CD8-positive, alpha-beta memory T cell (primary cell): ENCODE measurements at regions not wholly inside any gene's neighbourhood (a gene's known extent, or its start where the extent isn't known, plus 50 kb on each side); places are given as distances from the start of the nearest gene placed in this dataset.
"Not testable (repeated sequence)": the region's sequence is repeated elsewhere in the genome, so short reads cannot be mapped to it uniquely, and the experiment has no call there.

Experiments used
- CTCF ChIA-PET: fragments of 350-600 bp; sonication (Branson Sonifier 250); formaldehyde crosslinking; loops from one replicate; lab custom pipeline; 2021; ENCODE audit warnings: antibody characterized with exemption; lab: Charles Lee
- POLR2A ChIA-PET: fragments of 350-600 bp; sonication (Branson Sonifier 250); formaldehyde crosslinking; loops from one replicate; lab custom pipeline; 2021; ENCODE audit warnings: antibody characterized with exemption; lab: Charles Lee
- DNase-seq, 5 donors: peaks; one replicate each; pipeline versions ENCODE4 v3.0.0 to v3.0.0-alpha.2; 2020 to 2022; ENCODE audit warnings: mixed read lengths in 1 of 5
- H3K27ac ChIP-seq: one replicate; pipeline ENCODE4 v1.7.0; 2013; ENCODE audit warnings: low read depth, mild to moderate bottlenecking, low read length, moderate library complexity
- H3K27me3 ChIP-seq: 2 replicates; pipeline ENCODE4 v1.7.0; 2013; ENCODE audit warnings: low read length, mild to moderate bottlenecking; ENCODE audit not compliant: insufficient read depth, poor library complexity, severe bottlenecking
- H3K36me3 ChIP-seq: 2 replicates; pipeline ENCODE4 v1.7.0; 2013; ENCODE audit warnings: mild to moderate bottlenecking, low read length, moderate library complexity; ENCODE audit not compliant: insufficient read depth
- H3K4me1 ChIP-seq: 2 replicates; pipeline ENCODE4 v1.7.0; 2013; ENCODE audit warnings: mild to moderate bottlenecking, low read length, moderate library complexity; ENCODE audit not compliant: insufficient read depth
- H3K4me3 ChIP-seq: 2 replicates; pipeline ENCODE4 v1.7.0; 2013; ENCODE audit warnings: mild to moderate bottlenecking, low read length
- H3K9me3 ChIP-seq: 2 replicates; pipeline ENCODE4 v1.7.0; 2013; ENCODE audit warnings: mild to moderate bottlenecking, low read length
- H3K27ac Mint-ChIP-seq, 8 donors: one replicate each; pipeline ENCODE4 v1.8.0; 2020 to 2021; ENCODE audit warnings: mixed read lengths in 8 of 8, mild to moderate bottlenecking in 6 of 8, inconsistent platforms in 3 of 8, moderate library complexity in 3 of 8
- H3K27me3 Mint-ChIP-seq, 2 donors: one replicate each; pipeline ENCODE4 v1.8.0; 2020 to 2021; ENCODE audit warnings: mixed read lengths in 2 of 2, mild to moderate bottlenecking in 1 of 2, moderate library complexity in 1 of 2
- H3K36me3 Mint-ChIP-seq, 3 donors: one replicate each; pipeline ENCODE4 v1.8.0; 2020 to 2021; ENCODE audit warnings: mixed read lengths in 3 of 3, inconsistent platforms in 1 of 3, mild to moderate bottlenecking in 1 of 3
- H3K4me1 Mint-ChIP-seq, 3 donors: one replicate each; pipeline ENCODE4 v1.8.0; 2020 to 2021; ENCODE audit warnings: mixed read lengths in 3 of 3, inconsistent platforms in 1 of 3, mild to moderate bottlenecking in 1 of 3
- H3K4me3 Mint-ChIP-seq, 7 donors: one replicate each; pipeline ENCODE4 v1.8.0; 2020 to 2021; ENCODE audit warnings: mixed read lengths in 7 of 7, mild to moderate bottlenecking in 6 of 7, moderate library complexity in 4 of 7, inconsistent platforms in 2 of 7
- H3K9me3 Mint-ChIP-seq, 5 donors: one replicate each; pipeline ENCODE4 v1.8.0; 2020 to 2022; ENCODE audit warnings: mixed read lengths in 5 of 5, mild to moderate bottlenecking in 3 of 5, moderate library complexity in 2 of 5, inconsistent platforms in 1 of 5

GRCh38 chr6:51027283-51028065 is 208.8 kb downstream of the TFAP2B start:
- CTCF ChIA-PET: no interaction called here
- no peaks in the 10 kb centered on the region for H3K9me3 ChIP-seq
- Mint-ChIP-seq H3K27ac (no peak overlapping the region), H3K27me3 (no peaks in the 10 kb centered on the region), H3K4me3 (no peak overlapping the region), H3K36me3 (no peaks in the 10 kb centered on the region), H3K4me1 (no peaks in the 10 kb centered on the region), H3K9me3 (peaks cover 0 to 10% (median 7%) of the 10 kb centered on the region in 5 donors)
- H3K4me3 ChIP-seq: no peak overlapping the region
- no peaks in the 10 kb centered on the region for H3K27me3 ChIP-seq
- POLR2A ChIA-PET: no interaction called here
- no peak overlapping the region for H3K27ac ChIP-seq
- no peaks in the 10 kb centered on the region for H3K4me1 ChIP-seq
- no peaks in the 10 kb centered on the region for H3K36me3 ChIP-seq
- DNase-seq: no peak

GRCh38 chr6:51028276-51028675 is 209.6 kb downstream of the TFAP2B start:
- Histone ChIP-seq H3K27me3 (no peaks in the 10 kb centered on the region), H3K4me1 (no peaks in the 10 kb centered on the region), H3K9me3 (no peaks in the 10 kb centered on the region), H3K4me3 (no peak overlapping the region), H3K36me3 (no peaks in the 10 kb centered on the region), H3K27ac (no peak overlapping the region)
- no peaks in the 10 kb centered on the region for H3K4me1 Mint-ChIP-seq
- CTCF ChIA-PET: no interaction called here
- no peak overlapping the region for H3K4me3 Mint-ChIP-seq
- peaks cover 1 to 12% (median 9%) of the 10 kb centered on the region in 5 donors for H3K9me3 Mint-ChIP-seq
- H3K27ac Mint-ChIP-seq: no peak overlapping the region
- POLR2A ChIA-PET: no interaction called here
- H3K36me3 Mint-ChIP-seq: no peaks in the 10 kb centered on the region
- DNase-seq: no peak
- no peaks in the 10 kb centered on the region for H3K27me3 Mint-ChIP-seq

- Histone ChIP-seq H3K27ac (no peak overlapping the region), H3K27me3 (no peaks in the 10 kb centered on the region), H3K9me3 (no peaks in the 10 kb centered on the region), H3K36me3 (no peaks in the 10 kb centered on the region), H3K4me3 (no peak overlapping the region), H3K4me1 (no peaks in the 10 kb centered on the region)
- DNase-seq: no peak
- Mint-ChIP-seq H3K9me3 (peaks cover 4 to 20% (median 9%) of the 10 kb centered on the region in 5 donors), H3K4me1 (no peaks in the 10 kb centered on the region), H3K27ac (no peak overlapping the region), H3K4me3 (no peak overlapping the region), H3K27me3 (no peaks in the 10 kb centered on the region), H3K36me3 (no peaks in the 10 kb centered on the region)
- ChIA-PET CTCF (no interaction called here), POLR2A (no interaction called here)
These were observed 210.9 kb downstream of the TFAP2B start for GRCh38 chr6:51029561-51029960.

GRCh38 chr6:51045548-51045947 is 226.9 kb downstream of the TFAP2B start:
- Mint-ChIP-seq H3K27ac (no peak overlapping the region), H3K36me3 (no peaks in the 10 kb centered on the region), H3K4me3 (no peak overlapping the region), H3K9me3 (peaks cover 0 to 4% (median 2%) of the 10 kb centered on the region in 5 donors), H3K4me1 (no peaks in the 10 kb centered on the region), H3K27me3 (no peaks in the 10 kb centered on the region)
- POLR2A ChIA-PET: no interaction called here
- H3K36me3 ChIP-seq: no peaks in the 10 kb centered on the region
- no peaks in the 10 kb centered on the region for H3K4me1 ChIP-seq
- H3K27me3 ChIP-seq: no peaks in the 10 kb centered on the region
- CTCF ChIA-PET: no interaction called here
- no peak overlapping the region for H3K4me3 ChIP-seq
- H3K27ac ChIP-seq: no peak overlapping the region
- no peaks in the 10 kb centered on the region for H3K9me3 ChIP-seq
- DNase-seq: no peak

- Histone ChIP-seq H3K36me3 (no peaks in the 10 kb centered on the region), H3K4me3 (no peak overlapping the region), H3K9me3 (no peaks in the 10 kb centered on the region), H3K4me1 (no peaks in the 10 kb centered on the region), H3K27ac (peak overlapping the region; percentile 51), H3K27me3 (no peaks in the 10 kb centered on the region)
- Mint-ChIP-seq H3K27ac (no peak overlapping the region), H3K9me3 (peaks cover 0 to 9% (median 5%) of the 10 kb centered on the region in 5 donors), H3K27me3 (no peaks in the 10 kb centered on the region), H3K4me3 (no peak overlapping the region), H3K36me3 (no peaks in the 10 kb centered on the region), H3K4me1 (no peaks in the 10 kb centered on the region)
- DNase-seq: no peak
- ChIA-PET POLR2A (no interaction called here), CTCF (no interaction called here)
These were observed 230.8 kb downstream of the TFAP2B start for GRCh38 chr6:51049288-51049982.

GRCh38 chr6:51049983-51050877 is 231.6 kb downstream of the TFAP2B start:
- H3K36me3 Mint-ChIP-seq: no peaks in the 10 kb centered on the region
- no peaks in the 10 kb centered on the region for H3K9me3 ChIP-seq
- DNase-seq: no peak
- no peaks in the 10 kb centered on the region for H3K27me3 Mint-ChIP-seq
- peak overlapping the region; percentile 51 for H3K27ac ChIP-seq
- no peak overlapping the region for H3K4me3 ChIP-seq
- H3K4me1 ChIP-seq: no peaks in the 10 kb centered on the region
- H3K27me3 ChIP-seq: no peaks in the 10 kb centered on the region
- ChIA-PET CTCF (no interaction called here), POLR2A (no interaction called here)
- no peak overlapping the region for H3K27ac Mint-ChIP-seq
- no peaks in the 10 kb centered on the region for H3K4me1 Mint-ChIP-seq
- H3K9me3 Mint-ChIP-seq: peaks cover 0 to 9% (median 5%) of the 10 kb centered on the region in 5 donors
- no peaks in the 10 kb centered on the region for H3K36me3 ChIP-seq
- H3K4me3 Mint-ChIP-seq: no peak overlapping the region

- CTCF ChIA-PET, H3K36me3 Mint-ChIP-seq, H3K9me3 ChIP-seq, H3K4me1 Mint-ChIP-seq, H3K4me3 Mint-ChIP-seq, H3K4me1 ChIP-seq, POLR2A ChIA-PET, H3K27me3 ChIP-seq, H3K27ac ChIP-seq, DNase-seq, H3K4me3 ChIP-seq, H3K27ac Mint-ChIP-seq, H3K27me3 Mint-ChIP-seq, H3K36me3 ChIP-seq: not testable (repeated sequence)
- H3K9me3 Mint-ChIP-seq: peaks cover 0 to 12% (median 8%) of the 10 kb centered on the region in 5 donors
These were observed 234.0 kb downstream of the TFAP2B start for GRCh38 chr6:51052716-51053115.

GRCh38 chr6:51055316-51055715 is 236.6 kb downstream of the TFAP2B start:
- H3K4me3 Mint-ChIP-seq, H3K27ac ChIP-seq, H3K27me3 Mint-ChIP-seq, H3K4me3 ChIP-seq, H3K4me1 Mint-ChIP-seq, H3K27me3 ChIP-seq, H3K9me3 ChIP-seq, DNase-seq, H3K36me3 Mint-ChIP-seq, H3K4me1 ChIP-seq, CTCF ChIA-PET, H3K36me3 ChIP-seq, POLR2A ChIA-PET, H3K27ac Mint-ChIP-seq: not testable (repeated sequence)
- H3K9me3 Mint-ChIP-seq: peaks cover 7 to 13% (median 9%) of the 10 kb centered on the region in 5 donors
